Thyroid gland (tissue), 4 donors: ENCODE measurements at regions not wholly inside any gene's neighbourhood (a gene's known extent, or its start where the extent isn't known, plus 50 kb on each side); places are given as distances from the start of the nearest gene placed in this dataset.

Source experiments
- DNase-seq, 2 donors: peaks; one replicate each; pipeline ENCODE4 v3.0.0-alpha.2; 2019
- H3K27ac ChIP-seq, 3 donors: fragments of 200-600 bp; sonication (generic); 1 replicate in 2 of 3; 2 replicates in 1 of 3; pipeline ENCODE4 v1.5.1; 2016 to 2019; ENCODE audit warnings: mild to moderate bottlenecking in 1 of 3, moderate library complexity in 1 of 3
- H3K27me3 ChIP-seq: fragments of 200-600 bp; sonication (generic); one replicate; pipeline ENCODE4 v1.5.1; 2019
- H3K36me3 ChIP-seq, 2 donors: fragments of 200-600 bp; sonication (generic); one replicate each; pipeline ENCODE4 v1.5.1; 2016 to 2019
- H3K4me1 ChIP-seq, 2 donors: fragments of 200-600 bp; sonication (generic); one replicate each; pipeline ENCODE4 v1.5.1; 2017 to 2019
- H3K4me3 ChIP-seq, 3 donors: fragments of 200-600 bp; sonication (generic); replicated peaks in 1 of 3; 1 replicate in 2 of 3; 2 replicates in 1 of 3; pipeline ENCODE4 v1.5.1; 2016; ENCODE audit warnings: mild to moderate bottlenecking in 1 of 3
- H3K9me3 ChIP-seq: fragments of 200-600 bp; sonication (generic); one replicate; pipeline ENCODE4 v1.5.1; 2017
- CTCF ChIP-seq, 6 experiments: fragments of 200-600 bp in 3 of 6; fragments of 450-650 bp in 3 of 6; sonication (generic) in 3 of 6; IDR thresholded peaks; one replicate each; pipeline ENCODE4 v1.5.1; 2016 to 2019; ENCODE audit warnings: antibody characterized with exemption in 6 of 6, mild to moderate bottlenecking in 2 of 6, inconsistent platforms in 1 of 6, moderate library complexity in 1 of 6
- POLR2A ChIP-seq, 2 donors: fragments of 450-650 bp; IDR thresholded peaks; one replicate each; pipeline ENCODE4 v1.6.1; 2017; ENCODE audit warnings: antibody characterized with exemption in 2 of 2, mild to moderate bottlenecking in 2 of 2, moderate library complexity in 1 of 2
- WGBS, 2 donors: methylation state at CpG; one replicate each; pipeline ENCODE4 v1.1.5; 2017; 5-methylcytosine and 5-hydroxymethylcytosine counted together
- intact Hi-C: fragments of 100-400 bp; cut with DNase I; formaldehyde crosslinking; loops from one replicate; pipeline ENCODE4 v1.15.1; 2023

DNA sequence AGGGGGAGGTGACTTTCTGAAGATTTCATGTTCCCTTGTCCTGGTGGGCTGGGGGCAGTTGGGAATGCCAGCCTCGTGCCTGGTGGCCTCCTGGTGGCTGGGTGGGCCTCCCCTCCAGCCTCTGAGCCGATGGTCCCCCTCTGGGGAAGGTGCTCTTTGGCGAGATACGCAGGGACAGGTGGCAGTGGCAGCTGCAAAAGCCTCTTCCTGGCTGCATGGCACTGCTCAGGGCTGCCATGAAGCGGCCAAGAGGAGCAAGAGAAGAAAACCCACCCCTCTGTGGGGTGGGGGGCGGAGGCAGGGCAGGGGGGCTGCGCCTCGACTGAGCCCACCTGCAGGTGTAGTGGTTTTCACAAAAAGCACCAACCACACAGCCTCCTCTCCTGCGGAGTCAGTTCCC, 61.8 kb upstream of the PHF21B start:
- Histone ChIP-seq H3K27me3 (no peaks in the 10 kb centered on the region), H3K27ac (no peak overlapping the region), H3K36me3 (no peaks in the 10 kb centered on the region), H3K4me1 (no peaks in the 10 kb centered on the region), H3K4me3 (no peak overlapping the region), H3K9me3 (no peaks in the 10 kb centered on the region)
- no peak for TF ChIP-seq POLR2A (IDR thresholded peaks at IDR 0.05)
- no peak for TF ChIP-seq CTCF (IDR thresholded peaks at IDR 0.05)
- DNase-seq = no peak
- intact Hi-C loops = no loop called here
- WGBS, 2 donors = 61 to 62% methylated on average over 7 to 8 of the region's 9 CpGs

DNA sequence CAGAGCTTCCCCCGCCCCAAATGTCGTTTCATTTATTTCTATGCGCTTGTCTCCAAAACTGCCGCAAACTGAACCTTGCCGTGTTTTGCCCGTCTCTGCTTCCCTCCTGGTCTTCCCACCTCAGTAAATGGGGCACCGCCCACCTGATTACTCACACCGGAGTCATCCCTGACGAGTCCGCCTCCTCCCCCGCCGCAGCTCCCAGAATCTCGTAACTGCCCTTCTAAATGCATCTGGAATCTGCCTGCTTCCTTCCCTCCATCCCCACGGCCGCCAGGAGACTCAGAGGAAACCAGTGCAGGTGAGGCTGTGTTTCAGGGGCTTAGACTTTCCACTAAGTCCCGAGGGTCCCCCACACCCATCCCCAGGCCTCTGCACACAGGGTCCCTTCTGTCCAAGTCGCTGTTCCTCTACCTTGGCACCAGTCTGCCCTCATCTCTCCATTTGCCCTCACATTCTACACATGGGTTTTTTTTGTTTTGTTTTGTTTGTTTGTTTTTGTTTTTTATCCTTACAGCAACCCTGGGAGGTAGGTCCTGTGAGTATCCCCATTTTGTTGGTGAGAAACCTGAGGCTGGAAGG, 62.6 kb upstream of the PHF21B start:
- no peaks in the 10 kb centered on the region for H3K4me1 ChIP-seq
- no peaks in the 10 kb centered on the region for H3K9me3 ChIP-seq
- no peak overlapping the region for H3K4me3 ChIP-seq
- intact Hi-C loops = no loop called here
- WGBS, 2 donors = 29 to 44% methylated on average over 17 of the region's 17 CpGs
- H3K27me3 ChIP-seq = no peaks in the 10 kb centered on the region
- DNase-seq = no peak
- H3K36me3 ChIP-seq = no peaks in the 10 kb centered on the region
- no peak for TF ChIP-seq CTCF (IDR thresholded peaks at IDR 0.05)
- no peak for TF ChIP-seq POLR2A (IDR thresholded peaks at IDR 0.05)
- no peak overlapping the region for H3K27ac ChIP-seq

DNA sequence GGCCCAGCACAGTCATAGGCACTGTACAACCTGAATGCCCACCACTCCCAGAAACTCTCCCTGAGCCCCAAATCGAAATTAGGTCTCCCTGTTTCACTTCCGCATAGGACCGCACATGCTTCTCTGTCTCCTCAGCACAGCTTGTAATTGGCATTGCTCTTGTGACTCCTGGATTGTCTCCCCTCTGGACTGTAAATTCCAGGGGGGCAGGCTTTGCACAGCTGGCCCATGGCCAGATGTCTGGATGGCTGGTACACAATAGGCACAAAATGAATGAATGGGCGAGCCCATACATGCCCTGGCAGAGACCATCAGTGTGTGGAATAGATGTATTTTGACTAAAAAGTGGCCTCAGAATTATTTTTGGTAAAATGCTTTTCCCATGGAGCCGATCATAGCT, 63.3 kb upstream of the PHF21B start:
- intact Hi-C loops = no loop called here
- H3K4me3 ChIP-seq = no peak overlapping the region
- 79 to 81% methylated on average over 5 of the region's 5 CpGs for WGBS, 2 donors
- H3K27me3 ChIP-seq = no peaks in the 10 kb centered on the region
- no peaks in the 10 kb centered on the region for H3K9me3 ChIP-seq
- TF ChIP-seq CTCF (IDR thresholded peaks at IDR 0.05) (no peak), POLR2A (IDR thresholded peaks at IDR 0.05) (no peak)
- no peak overlapping the region for H3K27ac ChIP-seq
- H3K4me1 ChIP-seq = no peaks in the 10 kb centered on the region
- DNase-seq = no peak
- H3K36me3 ChIP-seq = no peaks in the 10 kb centered on the region

DNA sequence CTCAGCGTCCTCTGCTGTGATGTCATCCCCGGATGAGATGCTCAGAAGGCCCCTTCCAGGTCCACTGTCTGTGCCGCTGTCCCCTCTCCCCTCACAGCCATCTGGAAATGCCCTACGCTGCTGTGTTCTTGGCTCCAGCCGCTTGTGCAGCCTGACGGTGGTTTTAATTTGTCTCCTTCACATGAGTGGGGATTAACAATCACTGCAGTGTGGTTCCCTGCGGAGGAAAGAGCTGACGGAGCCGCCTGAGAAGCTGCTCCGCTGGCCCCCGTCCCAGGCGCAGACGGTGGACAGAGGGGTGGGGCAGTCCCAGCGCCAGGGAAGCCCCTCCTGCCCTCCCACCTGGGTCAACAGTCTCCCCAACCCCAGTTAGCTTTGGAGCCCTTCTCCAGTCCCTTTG, 67.5 kb upstream of the PHF21B start:
- 37 to 47% methylated on average over 4 to 10 of the region's 14 CpGs for WGBS, 2 donors
- TF ChIP-seq POLR2A (IDR thresholded peaks at IDR 0.05) (no peak), CTCF (IDR thresholded peaks at IDR 0.05) (no peak)
- Histone ChIP-seq H3K27me3 (no peaks in the 10 kb centered on the region), H3K4me1 (no peaks in the 10 kb centered on the region), H3K36me3 (no peaks in the 10 kb centered on the region), H3K9me3 (no peaks in the 10 kb centered on the region), H3K27ac (no peak overlapping the region), H3K4me3 (no peak overlapping the region)
- intact Hi-C loops = no loop called here
- DNase-seq = no peak

DNA sequence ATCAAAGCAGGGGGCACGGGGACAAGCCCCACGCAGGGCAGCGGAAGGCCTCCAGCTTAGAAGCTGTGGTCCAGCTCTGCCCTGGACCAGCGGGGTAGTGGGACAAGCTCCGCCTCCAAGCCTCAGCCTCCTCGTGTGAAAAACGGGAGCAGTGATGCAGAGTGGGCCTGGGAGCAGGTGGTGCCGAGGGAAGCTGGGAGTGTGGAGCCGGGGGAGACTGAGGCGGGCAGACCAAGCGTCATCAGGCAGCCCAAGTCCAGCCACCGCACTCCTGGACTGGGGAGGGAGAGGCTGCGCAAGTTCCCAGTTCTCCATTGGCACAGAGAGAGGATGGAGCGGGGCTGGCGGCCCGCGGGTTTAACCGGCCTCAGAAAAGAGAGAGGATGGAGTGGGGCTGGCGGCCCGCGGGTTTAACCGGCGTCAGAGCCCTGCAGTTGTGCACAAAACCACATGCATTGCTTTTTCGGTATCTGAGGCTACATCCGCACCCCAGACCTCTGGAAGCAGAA, 68.1 kb upstream of the PHF21B start:
- no peak for DNase-seq
- intact Hi-C loops = no loop called here
- Histone ChIP-seq H3K27me3 (no peaks in the 10 kb centered on the region), H3K36me3 (no peaks in the 10 kb centered on the region), H3K4me3 (no peak overlapping the region), H3K9me3 (no peaks in the 10 kb centered on the region), H3K27ac (no peak overlapping the region), H3K4me1 (no peaks in the 10 kb centered on the region)
- TF ChIP-seq CTCF (IDR thresholded peaks at IDR 0.05) (no peak), POLR2A (IDR thresholded peaks at IDR 0.05) (no peak)
- 28 to 42% methylated on average over 12 to 18 of the region's 25 CpGs for WGBS, 2 donors
